Panc1 (cell line): ENCODE measurements at regions not wholly inside any gene's neighbourhood (a gene's known extent, or its start where the extent isn't known, plus 50 kb on each side); places are given as distances from the start of the nearest gene placed in this dataset.

ENCODE experiments used
- ATAC-seq: fragments of 200-7000 bp; cut with Tn5 transposase; 2 replicates; pipeline ENCODE4 v1.9.1; 2020; ENCODE audit warnings: mild to moderate bottlenecking, moderate library complexity
- BruUV-seq: library from RNA; stranded (reverse); fragments of 400-500 nt; replicated peaks from 2 replicates; lab custom pipeline; 2021; lab: Mats Ljungman, UMichigan
- CTCF ChIA-PET: fragments of 300-600 bp; sonication (Branson Sonifier 250); formaldehyde crosslinking; loops from one replicate; lab custom pipeline; 2022; ENCODE audit warnings: antibody characterized with exemption; lab: Charles Lee
- POLR2A ChIA-PET: fragments of 300-600 bp; sonication (Branson Sonifier 250); formaldehyde crosslinking; loops from one replicate; lab custom pipeline; 2022; ENCODE audit warnings: antibody characterized with exemption; lab: Charles Lee
- DNase-seq: peaks from one replicate; pipeline ENCODE4 v3.0.0-alpha.2; 2010; ENCODE audit warnings: low read depth, low spot score
- H3K27ac ChIP-seq: 2 replicates; pipeline ENCODE4 v1.5.1; 2011; ENCODE audit warnings: mild to moderate bottlenecking, low read length, inconsistent platforms
- H3K27me3 ChIP-seq: fragments of 200-500 bp; sonication (Bioruptor generic); 2 replicates; pipeline ENCODE4 v1.6.0; 2014; ENCODE audit warnings: low read length, inconsistent platforms; ENCODE audit not compliant: control insufficient read depth, insufficient read depth
- H3K36me3 ChIP-seq: fragments of 200-500 bp; sonication (Bioruptor generic); 2 replicates; pipeline ENCODE4 v1.5.1; 2014; ENCODE audit warnings: inconsistent platforms, mild to moderate bottlenecking, low read length, moderate library complexity; ENCODE audit not compliant: control insufficient read depth, insufficient read depth
- H3K4me1 ChIP-seq: 2 replicates; pipeline ENCODE4 v1.5.1; 2011; ENCODE audit warnings: inconsistent platforms, mild to moderate bottlenecking, low read length, moderate library complexity; ENCODE audit not compliant: control insufficient read depth, insufficient read depth
- H3K4me3 ChIP-seq, 2 experiments: 2 replicates each; pipeline ENCODE4 v1.5.1; 2011 to 2012; ENCODE audit warnings: low read depth in 2 of 2, low read length in 2 of 2, mild to moderate bottlenecking in 2 of 2, inconsistent platforms in 1 of 2, moderate library complexity in 1 of 2
- H3K9me3 ChIP-seq: fragments of 200-500 bp; sonication (Bioruptor generic); 2 replicates; pipeline ENCODE4 v1.5.1; 2014; ENCODE audit warnings: low read depth, mild to moderate bottlenecking, inconsistent platforms, low read length, moderate library complexity; ENCODE audit not compliant: control insufficient read depth, insufficient read depth
- CTCF ChIP-seq: fragments of 450-650 bp; IDR thresholded peaks from 2 replicates; pipeline ENCODE4 v1.5.1; 2017; ENCODE audit warnings: mild to moderate bottlenecking
- POLR2AphosphoS5 ChIP-seq: IDR thresholded peaks from 2 replicates; pipeline ENCODE4 v1.6.1; 2012; ENCODE audit warnings: mild to moderate bottlenecking, low read depth, low read length, moderate library complexity
- REST ChIP-seq, 2 experiments: IDR thresholded peaks; 2 replicates each; pipeline ENCODE4 v1.6.1; 2011 to 2012; ENCODE audit warnings: low read depth in 2 of 2, control low read depth in 1 of 2, low read length in 1 of 2, mild to moderate bottlenecking in 1 of 2, moderate library complexity in 1 of 2; ENCODE audit not compliant: insufficient read depth in 1 of 2
- SIN3A ChIP-seq: IDR thresholded peaks from 2 replicates; pipeline ENCODE4 v1.6.1; 2012; ENCODE audit warnings: low read depth, mild to moderate bottlenecking, low read length, moderate library complexity, borderline replicate concordance; ENCODE audit not compliant: insufficient read depth
- TCF7L2 ChIP-seq: IDR thresholded peaks from 2 replicates; pipeline ENCODE4 v1.6.1; 2011; ENCODE audit warnings: mild to moderate bottlenecking, low read depth, low read length, inconsistent platforms
- in situ Hi-C: cut with HindIII; loops from 2 replicates; pipeline ENCODE4 v1.10.0; 2016; ENCODE audit warnings: low sequenced_read_pairs, low pct_unique_long_range_greater_than_20kb
- intact Hi-C: fragments of 100-400 bp; cut with micrococcal nuclease; formaldehyde crosslinking; loops from one replicate; pipeline ENCODE4 v1.10.0; 2022; ENCODE audit not compliant: unreplicated experiment

GRCh38 chr1:82625537-82625936 lies 824.8 kb downstream of the ADGRL2 start:
- BruUV-seq, result no TSS peak
- in situ Hi-C loops (no loop called here), intact Hi-C loops (no loop called here)
- Histone ChIP-seq H3K27me3 (no peaks in the 10 kb centered on the region), H3K4me1 (no peaks in the 10 kb centered on the region), H3K9me3 (peaks cover 17% of the 10 kb centered on the region; the same call in 1 of the 2 replicates), H3K27ac (no peak overlapping the region), H3K36me3 (no peaks in the 10 kb centered on the region), H3K4me3 (no peak overlapping the region)
- ATAC-seq, result no peak
- CTCF ChIA-PET, result no interaction called here
- no peak for DNase-seq
- TF ChIP-seq SIN3A, result no peak
- no peak for TF ChIP-seq POLR2AphosphoS5
- TF ChIP-seq TCF7L2, result no peak
- TF ChIP-seq CTCF, result no peak
- no peak for TF ChIP-seq REST (IDR thresholded peaks at IDR 0.05; ENCODE audit: insufficient read depth in 1 of 2, low read depth in 2 of 2, low read length in 1 of 2)
- POLR2A ChIA-PET, result no interaction called here

GRCh38 chr1:82621076-82621475 lies 820.3 kb downstream of the ADGRL2 start:
- Histone ChIP-seq H3K4me3 (no peak overlapping the region), H3K9me3 (peaks cover 18% of the 10 kb centered on the region; the same call in 1 of the 2 replicates), H3K36me3 (no peaks in the 10 kb centered on the region), H3K27ac (no peak overlapping the region), H3K27me3 (no peaks in the 10 kb centered on the region), H3K4me1 (no peaks in the 10 kb centered on the region)
- in situ Hi-C loops (no loop called here), intact Hi-C loops (no loop called here)
- no TSS peak for BruUV-seq
- CTCF ChIA-PET, result no interaction called here
- ATAC-seq, result no peak
- POLR2A ChIA-PET, result no interaction called here
- TF ChIP-seq REST (IDR thresholded peaks at IDR 0.05; ENCODE audit: insufficient read depth in 1 of 2, low read depth in 2 of 2, low read length in 1 of 2), result no peak
- TF ChIP-seq CTCF, result no peak
- no peak for TF ChIP-seq SIN3A
- TF ChIP-seq POLR2AphosphoS5, result no peak
- no peak for TF ChIP-seq TCF7L2
- no peak for DNase-seq
